ENCODE measurements at regions not wholly inside any gene's neighbourhood (a gene's known extent, or its start where the extent isn't known, plus 50 kb on each side); places are given as distances from the start of the nearest gene placed in this dataset.

DNA sequence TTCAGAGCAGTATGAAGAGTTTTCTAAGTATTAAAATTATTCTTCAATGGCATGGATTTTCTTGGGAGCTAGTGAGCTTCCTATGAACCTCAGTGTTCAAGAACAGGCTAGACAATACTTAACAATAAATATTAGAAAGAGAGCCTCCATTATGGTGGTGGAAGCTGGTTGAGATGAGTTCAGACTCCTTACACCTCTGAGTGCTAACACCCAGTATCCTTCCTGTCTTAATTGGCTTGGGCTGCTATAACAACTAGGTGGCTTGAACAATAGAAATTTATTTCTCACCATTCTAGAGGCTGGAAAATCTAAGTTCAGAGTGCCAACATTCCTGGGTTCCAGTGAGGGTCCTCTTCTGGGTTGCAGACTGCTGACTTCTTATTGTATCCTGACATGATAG lies 369.4 kb upstream of the HNRNPA3 start:
- Histone ChIP-seq H3K4me3 (ENCODE audit: low read depth in 1 of 2, low read length in 2 of 2) (no peak overlapping the region), H3K27me3 (ENCODE audit: control insufficient read depth in 1 of 2, insufficient read depth in 2 of 2, low read length in 2 of 2) (no peaks in the 10 kb centered on the region)

DNA sequence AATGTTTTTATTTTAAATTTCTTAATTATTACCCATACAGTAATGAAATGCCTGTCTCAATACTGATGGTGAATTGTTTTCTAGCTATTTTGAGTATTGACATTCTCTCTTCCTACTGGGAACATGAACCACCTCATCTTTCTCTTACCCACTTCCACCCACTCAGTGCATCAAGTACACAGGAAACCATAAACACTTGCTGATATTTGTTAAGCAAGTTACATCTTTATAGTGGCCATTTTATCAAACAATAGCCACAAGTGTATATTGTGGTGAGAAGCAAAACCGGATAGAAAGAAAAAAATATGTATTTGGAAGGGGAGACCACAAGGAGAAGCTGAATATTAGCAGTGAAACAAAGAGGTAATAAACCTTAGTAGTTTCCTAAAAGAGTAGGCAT lies 368.1 kb upstream of the HNRNPA3 start:
- Histone ChIP-seq H3K9ac (ENCODE audit: low read depth in 1 of 2, low read length in 2 of 2) (no peak overlapping the region), H3K36me3 (ENCODE audit: control insufficient read depth in 1 of 2, insufficient read depth in 2 of 2, low read length in 2 of 2) (no peaks in the 10 kb centered on the region), H3K4me1 (ENCODE audit: control insufficient read depth in 1 of 2, insufficient read depth in 2 of 2, low read length in 2 of 2) (no peaks in the 10 kb centered on the region), H3K9me3 (ENCODE audit: control insufficient read depth in 1 of 2, low read length in 2 of 2) (no peaks in the 10 kb centered on the region), H3K4me3 (ENCODE audit: low read depth in 1 of 2, low read length in 2 of 2) (no peak overlapping the region), H3K27me3 (ENCODE audit: control insufficient read depth in 1 of 2, insufficient read depth in 2 of 2, low read length in 2 of 2) (no peaks in the 10 kb centered on the region), H3K27ac (ENCODE audit: low read depth, low read length) (no peak overlapping the region)

More for the DNA sequence above, 369.4 kb upstream of the HNRNPA3 start:
- Histone ChIP-seq H3K9ac (ENCODE audit: low read depth in 1 of 2, low read length in 2 of 2) (no peak overlapping the region), H3K9me3 (ENCODE audit: control insufficient read depth in 1 of 2, low read length in 2 of 2) (no peaks in the 10 kb centered on the region), H3K27ac (ENCODE audit: low read depth, low read length) (no peak overlapping the region), H3K36me3 (ENCODE audit: control insufficient read depth in 1 of 2, insufficient read depth in 2 of 2, low read length in 2 of 2) (no peaks in the 10 kb centered on the region), H3K4me1 (ENCODE audit: control insufficient read depth in 1 of 2, insufficient read depth in 2 of 2, low read length in 2 of 2) (no peaks in the 10 kb centered on the region)

GRCh38 chr2:176845718-176846117 lies 366.9 kb upstream of the HNRNPA3 start:
- no peak overlapping the region for H3K27ac ChIP-seq (ENCODE audit: low read depth, low read length)
- no peak overlapping the region for H3K9ac ChIP-seq (ENCODE audit: low read depth in 1 of 2, low read length in 2 of 2)
- H3K36me3 ChIP-seq (ENCODE audit: control insufficient read depth in 1 of 2, insufficient read depth in 2 of 2, low read length in 2 of 2) = no peaks in the 10 kb centered on the region
- no peaks in the 10 kb centered on the region for H3K9me3 ChIP-seq (ENCODE audit: control insufficient read depth in 1 of 2, low read length in 2 of 2)
- H3K4me3 ChIP-seq (ENCODE audit: low read depth in 1 of 2, low read length in 2 of 2) = no peak overlapping the region
- H3K4me1 ChIP-seq (ENCODE audit: control insufficient read depth in 1 of 2, insufficient read depth in 2 of 2, low read length in 2 of 2) = no peaks in the 10 kb centered on the region
- no peaks in the 10 kb centered on the region for H3K27me3 ChIP-seq (ENCODE audit: control insufficient read depth in 1 of 2, insufficient read depth in 2 of 2, low read length in 2 of 2)

GRCh38 chr2:176847575-176847974 lies 365.0 kb upstream of the HNRNPA3 start:
- Histone ChIP-seq H3K36me3 (ENCODE audit: control insufficient read depth in 1 of 2, insufficient read depth in 2 of 2, low read length in 2 of 2) (no peaks in the 10 kb centered on the region), H3K27me3 (ENCODE audit: control insufficient read depth in 1 of 2, insufficient read depth in 2 of 2, low read length in 2 of 2) (no peaks in the 10 kb centered on the region), H3K4me1 (ENCODE audit: control insufficient read depth in 1 of 2, insufficient read depth in 2 of 2, low read length in 2 of 2) (no peaks in the 10 kb centered on the region), H3K9me3 (ENCODE audit: control insufficient read depth in 1 of 2, low read length in 2 of 2) (no peaks in the 10 kb centered on the region), H3K4me3 (ENCODE audit: low read depth in 1 of 2, low read length in 2 of 2) (no peak overlapping the region), H3K27ac (ENCODE audit: low read depth, low read length) (no peak overlapping the region), H3K9ac (ENCODE audit: low read depth in 1 of 2, low read length in 2 of 2) (no peak overlapping the region)

GRCh38 chr2:176848844-176849243 lies 363.8 kb upstream of the HNRNPA3 start:
- H3K27me3 ChIP-seq (ENCODE audit: control insufficient read depth in 1 of 2, insufficient read depth in 2 of 2, low read length in 2 of 2) = no peaks in the 10 kb centered on the region
- H3K9me3 ChIP-seq (ENCODE audit: control insufficient read depth in 1 of 2, low read length in 2 of 2) = no peaks in the 10 kb centered on the region
- H3K36me3 ChIP-seq (ENCODE audit: control insufficient read depth in 1 of 2, insufficient read depth in 2 of 2, low read length in 2 of 2) = no peaks in the 10 kb centered on the region
- no peak overlapping the region for H3K9ac ChIP-seq (ENCODE audit: low read depth in 1 of 2, low read length in 2 of 2)
- no peak overlapping the region for H3K27ac ChIP-seq (ENCODE audit: low read depth, low read length)
- H3K4me1 ChIP-seq (ENCODE audit: control insufficient read depth in 1 of 2, insufficient read depth in 2 of 2, low read length in 2 of 2) = peaks cover 3% of the 10 kb centered on the region in 2 donors
- H3K4me3 ChIP-seq (ENCODE audit: low read depth in 1 of 2, low read length in 2 of 2) = no peak overlapping the region

- Histone ChIP-seq H3K9me3 (ENCODE audit: control insufficient read depth in 1 of 2, low read length in 2 of 2) (no peaks in the 10 kb centered on the region), H3K36me3 (ENCODE audit: control insufficient read depth in 1 of 2, insufficient read depth in 2 of 2, low read length in 2 of 2) (no peaks in the 10 kb centered on the region), H3K27ac (ENCODE audit: low read depth, low read length) (no peak overlapping the region), H3K4me1 (ENCODE audit: control insufficient read depth in 1 of 2, insufficient read depth in 2 of 2, low read length in 2 of 2) (peaks cover 5 to 11% of the 10 kb centered on the region in 2 donors), H3K4me3 (ENCODE audit: low read depth in 1 of 2, low read length in 2 of 2) (no peak overlapping the region), H3K9ac (ENCODE audit: low read depth in 1 of 2, low read length in 2 of 2) (no peak overlapping the region), H3K27me3 (ENCODE audit: control insufficient read depth in 1 of 2, insufficient read depth in 2 of 2, low read length in 2 of 2) (no peaks in the 10 kb centered on the region)
Observed at GRCh38 chr2:176851200-176851888, 361.2 kb upstream of the HNRNPA3 start.

- Histone ChIP-seq H3K4me1 (ENCODE audit: control insufficient read depth in 1 of 2, insufficient read depth in 2 of 2, low read length in 2 of 2) (peaks cover 5 to 11% of the 10 kb centered on the region in 2 donors), H3K9me3 (ENCODE audit: control insufficient read depth in 1 of 2, low read length in 2 of 2) (no peaks in the 10 kb centered on the region)
Observed at GRCh38 chr2:176851889-176852483, 360.6 kb upstream of the HNRNPA3 start.

GRCh38 chr2:176852667-176853066 lies 359.9 kb upstream of the HNRNPA3 start:
- Histone ChIP-seq H3K27me3 (ENCODE audit: control insufficient read depth in 1 of 2, insufficient read depth in 2 of 2, low read length in 2 of 2) (no peaks in the 10 kb centered on the region), H3K27ac (ENCODE audit: low read depth, low read length) (no peak overlapping the region), H3K4me1 (ENCODE audit: control insufficient read depth in 1 of 2, insufficient read depth in 2 of 2, low read length in 2 of 2) (peaks cover 5 to 11% of the 10 kb centered on the region in 2 donors), H3K36me3 (ENCODE audit: control insufficient read depth in 1 of 2, insufficient read depth in 2 of 2, low read length in 2 of 2) (no peaks in the 10 kb centered on the region), H3K4me3 (ENCODE audit: low read depth in 1 of 2, low read length in 2 of 2) (no peak overlapping the region), H3K9ac (ENCODE audit: low read depth in 1 of 2, low read length in 2 of 2) (no peak overlapping the region), H3K9me3 (ENCODE audit: control insufficient read depth in 1 of 2, low read length in 2 of 2) (no peaks in the 10 kb centered on the region)

More at GRCh38 chr2:176851889-176852483, 360.6 kb upstream of the HNRNPA3 start:
- H3K27me3 ChIP-seq (ENCODE audit: control insufficient read depth in 1 of 2, insufficient read depth in 2 of 2, low read length in 2 of 2) = no peaks in the 10 kb centered on the region
- no peak overlapping the region for H3K9ac ChIP-seq (ENCODE audit: low read depth in 1 of 2, low read length in 2 of 2)
- no peak overlapping the region for H3K27ac ChIP-seq (ENCODE audit: low read depth, low read length)
- no peaks in the 10 kb centered on the region for H3K36me3 ChIP-seq (ENCODE audit: control insufficient read depth in 1 of 2, insufficient read depth in 2 of 2, low read length in 2 of 2)
- H3K4me3 ChIP-seq (ENCODE audit: low read depth in 1 of 2, low read length in 2 of 2) = no peak overlapping the region

DNA sequence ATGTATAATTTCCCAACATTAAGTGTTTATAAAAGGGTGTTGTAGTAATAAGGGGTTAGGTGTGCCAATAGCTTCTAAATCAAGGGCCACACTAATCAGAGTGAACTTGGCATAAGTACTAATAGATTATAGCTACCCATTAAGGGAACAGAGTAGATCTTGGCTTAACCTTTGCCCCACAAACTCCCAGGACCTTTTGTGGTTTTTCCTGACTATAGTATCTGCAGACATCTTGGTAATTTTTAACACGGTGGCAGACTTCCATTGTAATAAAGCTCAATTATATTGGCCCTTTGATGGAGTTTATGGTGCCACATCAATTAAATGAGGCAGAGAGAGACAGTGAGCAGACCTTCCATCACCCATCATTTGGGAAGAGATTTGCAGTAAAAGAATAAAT lies 358.5 kb upstream of the HNRNPA3 start:
- H3K4me1 ChIP-seq (ENCODE audit: control insufficient read depth in 1 of 2, insufficient read depth in 2 of 2, low read length in 2 of 2) = peaks cover 5 to 11% of the 10 kb centered on the region in 2 donors
- H3K9ac ChIP-seq (ENCODE audit: low read depth in 1 of 2, low read length in 2 of 2) = no peak overlapping the region
- H3K27me3 ChIP-seq (ENCODE audit: control insufficient read depth in 1 of 2, insufficient read depth in 2 of 2, low read length in 2 of 2) = no peaks in the 10 kb centered on the region
- H3K27ac ChIP-seq (ENCODE audit: low read depth, low read length) = no peak overlapping the region
- no peak overlapping the region for H3K4me3 ChIP-seq (ENCODE audit: low read depth in 1 of 2, low read length in 2 of 2)
- no peaks in the 10 kb centered on the region for H3K9me3 ChIP-seq (ENCODE audit: control insufficient read depth in 1 of 2, low read length in 2 of 2)
- H3K36me3 ChIP-seq (ENCODE audit: control insufficient read depth in 1 of 2, insufficient read depth in 2 of 2, low read length in 2 of 2) = no peaks in the 10 kb centered on the region

DNA sequence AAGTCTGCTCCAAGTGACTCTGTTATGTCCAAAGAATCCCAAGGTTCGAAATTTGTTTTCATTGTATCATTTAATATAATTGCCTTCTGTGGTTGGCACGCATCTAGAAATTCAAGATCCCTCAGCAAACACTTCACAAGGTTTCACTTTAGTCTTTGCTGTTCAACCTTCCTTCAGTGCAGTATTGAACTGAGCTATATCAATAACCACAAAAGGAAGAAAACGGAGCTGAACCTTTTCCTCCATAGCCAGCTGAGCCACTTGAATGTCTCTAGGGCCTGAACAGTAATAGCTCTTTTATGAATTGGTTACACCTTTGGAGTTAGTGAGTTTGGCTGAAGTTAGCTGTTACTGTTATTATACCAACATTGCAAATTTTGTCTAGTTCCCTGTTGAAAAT lies 357.7 kb upstream of the HNRNPA3 start:
- Histone ChIP-seq H3K9ac (ENCODE audit: low read depth in 1 of 2, low read length in 2 of 2) (no peak overlapping the region), H3K4me3 (ENCODE audit: low read depth in 1 of 2, low read length in 2 of 2) (no peak overlapping the region), H3K27ac (ENCODE audit: low read depth, low read length) (no peak overlapping the region), H3K9me3 (ENCODE audit: control insufficient read depth in 1 of 2, low read length in 2 of 2) (no peaks in the 10 kb centered on the region), H3K4me1 (ENCODE audit: control insufficient read depth in 1 of 2, insufficient read depth in 2 of 2, low read length in 2 of 2) (peaks cover 5 to 11% of the 10 kb centered on the region in 2 donors), H3K27me3 (ENCODE audit: control insufficient read depth in 1 of 2, insufficient read depth in 2 of 2, low read length in 2 of 2) (no peaks in the 10 kb centered on the region), H3K36me3 (ENCODE audit: control insufficient read depth in 1 of 2, insufficient read depth in 2 of 2, low read length in 2 of 2) (no peaks in the 10 kb centered on the region)

Data from duodenal mucosa (tissue), 2 donors.